Hepatic stellate cell (primary cell): ENCODE measurements at regions not wholly inside any gene's neighbourhood (a gene's known extent, or its start where the extent isn't known, plus 50 kb on each side); places are given as distances from the start of the nearest gene placed in this dataset.
"Not testable (repeated sequence)": the region's sequence is repeated elsewhere in the genome, so short reads cannot be mapped to it uniquely, and the experiment has no call there.

Source experiments
- DNase-seq: peaks from one replicate; pipeline ENCODE4 v3.0.0; 2011; ENCODE audit warnings: low spot score

DNA sequence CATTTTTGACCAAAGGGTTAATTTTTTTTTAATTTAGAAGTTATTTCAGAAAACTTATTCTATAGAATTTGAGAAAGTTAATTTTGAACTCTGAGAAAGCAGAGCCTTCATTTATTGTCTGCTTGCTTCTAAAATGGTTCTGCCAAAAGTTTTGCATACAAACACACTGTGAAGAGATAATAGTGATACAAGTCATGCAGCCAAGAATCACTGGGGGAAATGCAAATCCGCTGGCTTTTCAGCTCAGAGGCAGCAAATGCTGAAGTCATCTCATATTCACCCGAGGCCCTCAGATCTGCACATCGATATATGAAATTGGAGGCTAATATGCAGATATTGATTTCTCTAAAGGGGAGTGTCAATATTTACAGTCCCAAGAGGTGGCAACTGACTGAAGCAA, 186.2 kb downstream of the KIT start:
- no peak for DNase-seq

- no peak for DNase-seq
Observed at GRCh38 chr4:54843106-54843505, 185.3 kb downstream of the KIT start.

GRCh38 chr4:54842656-54843055, 184.9 kb downstream of the KIT start:
- DNase-seq: no peak

- DNase-seq: no peak
Observed at GRCh38 chr4:54842226-54842625, 184.5 kb downstream of the KIT start.

GRCh38 chr4:54840992-54841768, 183.4 kb downstream of the KIT start:
- no peak for DNase-seq

DNA sequence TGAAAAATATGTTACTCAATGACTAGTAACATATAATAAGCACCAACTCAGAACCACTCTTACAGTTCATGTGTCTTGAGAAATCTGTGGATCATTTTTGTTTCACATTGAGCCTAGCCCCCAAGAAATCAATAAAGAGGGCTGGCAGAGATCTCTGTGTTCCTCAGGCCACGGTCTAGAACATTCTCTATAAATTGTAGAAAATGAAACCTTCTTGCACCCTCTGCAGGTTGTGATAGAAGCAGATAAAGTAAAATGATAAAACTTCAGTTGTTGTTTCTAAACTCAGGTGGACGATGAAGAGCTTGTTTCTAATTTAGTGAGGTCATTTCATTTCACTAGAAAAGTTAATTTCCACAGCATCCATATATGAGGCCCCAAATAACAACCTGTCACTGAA, 182.7 kb downstream of the KIT start:
- no peak for DNase-seq

- DNase-seq: no peak
Observed at GRCh38 chr4:54838301-54838700, 180.5 kb downstream of the KIT start.

- no peak for DNase-seq
Observed at GRCh38 chr4:54837576-54838140, 179.9 kb downstream of the KIT start.

GRCh38 chr4:54828361-54828760, 170.6 kb downstream of the KIT start:
- DNase-seq: not testable (repeated sequence)

- no peak for DNase-seq
Observed at GRCh38 chr4:54823616-54824015, 165.9 kb downstream of the KIT start.

GRCh38 chr4:54819034-54819433, 161.3 kb downstream of the KIT start:
- DNase-seq: no peak

- DNase-seq: no peak
Observed at GRCh38 chr4:54818481-54818880, 160.7 kb downstream of the KIT start.

DNA sequence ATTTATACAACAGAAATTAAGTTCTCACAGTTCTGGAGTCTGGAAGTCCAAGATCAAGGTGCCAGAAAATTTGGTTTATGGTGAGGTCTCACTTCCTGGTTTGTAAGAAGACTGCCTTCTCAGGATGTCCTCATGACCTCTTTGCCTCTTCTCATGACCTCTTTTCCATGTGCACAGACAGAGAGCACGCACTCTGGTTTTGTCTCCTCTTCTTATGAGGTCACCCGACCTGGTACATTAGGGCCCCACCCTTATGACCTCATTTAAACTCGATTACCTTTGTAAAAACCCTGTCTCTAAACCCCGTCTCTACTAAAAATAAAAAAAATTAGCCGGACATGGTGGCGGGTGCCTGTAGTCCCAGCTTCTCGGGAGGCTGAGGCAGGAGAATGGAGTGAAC, 155.9 kb downstream of the KIT start:
- DNase-seq: no peak

- no peak for DNase-seq
Observed at GRCh38 chr4:54806351-54806750, 148.6 kb downstream of the KIT start.

DNA sequence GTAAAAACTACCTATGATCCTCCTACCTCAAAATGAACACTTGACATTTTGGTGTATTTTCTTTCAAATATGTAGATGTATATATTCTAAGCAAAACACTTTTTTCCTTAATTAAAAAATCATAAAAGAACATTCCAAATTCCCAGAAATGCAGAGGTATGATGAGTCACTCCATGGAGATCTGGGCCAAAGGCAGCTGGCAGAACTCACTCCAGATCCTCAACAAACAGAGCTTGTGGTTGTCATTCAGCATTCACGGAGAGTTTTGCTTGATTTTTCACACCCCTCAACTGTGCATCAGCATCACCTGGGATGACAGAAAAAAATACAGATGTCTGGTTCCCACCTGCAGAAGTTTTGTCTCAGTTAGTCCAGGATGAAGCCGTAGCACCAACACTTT, 144.6 kb downstream of the KIT start:
- no peak for DNase-seq

GRCh38 chr4:54800831-54801530, 143.2 kb downstream of the KIT start:
- no peak for DNase-seq

DNA sequence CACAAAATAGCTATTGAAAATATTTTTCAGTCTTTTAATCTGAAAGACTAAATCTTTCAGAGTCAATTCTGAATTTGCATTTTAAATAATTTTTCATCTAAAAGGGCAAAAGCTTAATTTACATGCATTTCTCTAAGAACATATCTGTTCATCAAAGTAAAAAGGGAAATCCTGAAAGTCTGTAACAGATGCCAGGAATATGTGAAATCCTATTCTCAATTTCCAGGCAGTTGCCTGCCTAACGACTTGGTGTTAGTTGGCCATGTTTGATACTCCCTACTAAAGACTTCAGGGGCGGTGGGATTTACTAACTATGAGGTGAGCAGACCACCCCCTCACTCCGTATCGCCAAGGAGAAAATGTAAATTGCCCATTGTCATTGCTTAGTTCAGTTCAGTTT, 136.8 kb downstream of the KIT start:
- DNase-seq: no peak

GRCh38 chr4:54793856-54794422, 136.2 kb downstream of the KIT start:
- DNase-seq: no peak
